Ishikawa (cell line): ENCODE measurements at regions not wholly inside any gene's neighbourhood (a gene's known extent, or its start where the extent isn't known, plus 50 kb on each side); places are given as distances from the start of the nearest gene placed in this dataset.

ENCODE experiments used
- CEBPB ChIP-seq: IDR thresholded peaks from 2 replicates; pipeline ENCODE4 v1.6.1; 2012
- CREB1 ChIP-seq: IDR thresholded peaks from 2 replicates; pipeline ENCODE4 v1.6.1; 2012; ENCODE audit warnings: low read depth
- EGR1 ChIP-seq: IDR thresholded peaks from 2 replicates; pipeline ENCODE4 v1.6.1; 2012
- EP300 ChIP-seq: IDR thresholded peaks from 2 replicates; pipeline ENCODE4 v1.6.1; 2012; ENCODE audit warnings: borderline replicate concordance
- FOXM1 ChIP-seq: IDR thresholded peaks from 2 replicates; pipeline ENCODE4 v1.6.1; 2012; ENCODE audit warnings: low read depth, borderline replicate concordance
- NFIC ChIP-seq: IDR thresholded peaks from 2 replicates; pipeline ENCODE4 v1.6.1; 2012
- RAD21 ChIP-seq: IDR thresholded peaks from 2 replicates; pipeline ENCODE4 v1.6.1; 2012; ENCODE audit warnings: low read depth
- REST ChIP-seq: IDR thresholded peaks from 2 replicates; pipeline ENCODE4 v1.6.1; 2012; ENCODE audit warnings: low read depth, mild to moderate bottlenecking
- TAF1 ChIP-seq: IDR thresholded peaks from 2 replicates; pipeline ENCODE4 v1.6.1; 2012; ENCODE audit warnings: low read depth, mild to moderate bottlenecking
- TCF12 ChIP-seq: IDR thresholded peaks from 2 replicates; pipeline ENCODE4 v1.6.1; 2012; ENCODE audit warnings: low read depth
- TEAD4 ChIP-seq: IDR thresholded peaks from 2 replicates; pipeline ENCODE4 v1.6.1; 2012
- YY1 ChIP-seq: IDR thresholded peaks from 2 replicates; pipeline ENCODE4 v1.6.1; 2012; ENCODE audit warnings: low read depth
- ZBTB7A ChIP-seq: IDR thresholded peaks from 2 replicates; pipeline ENCODE4 v1.6.1; 2012; ENCODE audit warnings: low read depth
- TF ChIP-seq, protein P1 (sequence below): IDR thresholded peaks from 2 replicates; pipeline ENCODE4 v1.6.1; 2012
- TF ChIP-seq, protein P2 (sequence below): IDR thresholded peaks from 2 replicates; pipeline ENCODE4 v1.6.1; 2012

DNA sequence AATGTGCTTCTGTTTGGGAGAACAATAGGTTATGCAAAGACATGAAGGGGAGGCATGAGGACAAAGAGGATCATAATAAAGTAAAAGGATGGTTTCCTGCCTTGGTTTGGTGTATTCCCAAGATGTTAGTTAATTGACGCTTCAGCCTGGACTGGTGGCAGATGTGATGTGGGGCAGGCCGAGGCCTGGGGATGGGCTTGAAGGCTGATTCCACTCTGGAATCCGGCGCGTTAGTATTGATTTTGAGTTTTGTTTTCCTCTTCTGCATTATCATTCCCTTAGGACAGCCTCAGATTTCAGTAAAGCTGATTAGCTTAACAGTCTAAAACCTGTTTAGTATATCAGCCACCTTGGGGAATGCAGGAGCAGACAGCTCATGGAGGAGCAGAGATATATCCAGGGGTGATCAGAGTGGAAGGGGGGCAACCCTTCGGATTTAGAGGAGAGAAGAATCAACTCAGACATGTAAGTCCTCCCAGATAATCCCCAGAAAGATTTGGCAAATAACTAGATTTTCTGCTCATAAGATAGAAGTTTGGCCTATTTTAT, 159.8 kb upstream of the MTPN start:
- TF ChIP-seq RAD21 (no peak), CEBPB (no peak), ZBTB7A (no peak), NFIC (no peak), TCF12 (no peak), CREB1 (no peak), TEAD4 (no peak), YY1 (no peak), REST (no peak), EP300 (no peak)
- TF ChIP-seq, protein P1, sequence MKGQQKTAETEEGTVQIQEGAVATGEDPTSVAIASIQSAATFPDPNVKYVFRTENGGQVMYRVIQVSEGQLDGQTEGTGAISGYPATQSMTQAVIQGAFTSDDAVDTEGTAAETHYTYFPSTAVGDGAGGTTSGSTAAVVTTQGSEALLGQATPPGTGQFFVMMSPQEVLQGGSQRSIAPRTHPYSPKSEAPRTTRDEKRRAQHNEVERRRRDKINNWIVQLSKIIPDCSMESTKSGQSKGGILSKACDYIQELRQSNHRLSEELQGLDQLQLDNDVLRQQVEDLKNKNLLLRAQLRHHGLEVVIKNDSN, result no peak

- TF ChIP-seq, protein P2, sequence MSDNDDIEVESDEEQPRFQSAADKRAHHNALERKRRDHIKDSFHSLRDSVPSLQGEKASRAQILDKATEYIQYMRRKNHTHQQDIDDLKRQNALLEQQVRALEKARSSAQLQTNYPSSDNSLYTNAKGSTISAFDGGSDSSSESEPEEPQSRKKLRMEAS, result no peak
- no peak for TF ChIP-seq TAF1
- no peak for TF ChIP-seq RAD21
- TF ChIP-seq REST, result no peak
- TF ChIP-seq EGR1, result no peak
- TF ChIP-seq CREB1, result no peak
- TF ChIP-seq, protein P1, result no peak
Observed at GRCh38 chr7:136134503-136134902, 157.3 kb upstream of the MTPN start.

DNA sequence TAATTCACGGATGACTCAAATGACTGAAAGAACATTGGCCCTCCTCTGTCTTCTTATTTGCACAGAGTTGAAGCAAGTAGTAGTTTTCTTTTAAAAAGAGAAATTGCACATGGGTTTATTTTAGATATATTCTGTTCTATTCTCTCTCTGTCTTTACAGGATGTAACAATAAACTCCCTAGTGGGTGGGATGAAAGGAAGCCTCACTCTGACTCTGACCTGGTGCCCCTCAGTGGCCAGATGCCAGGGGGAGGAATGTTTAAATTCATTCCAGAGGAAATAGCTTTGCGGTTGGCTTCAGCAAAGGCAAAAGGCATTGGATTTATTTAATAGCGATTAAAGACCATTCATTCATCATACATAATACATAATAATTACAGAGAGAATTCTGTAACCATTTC, 156.4 kb upstream of the MTPN start:
- no peak for TF ChIP-seq EP300
- TF ChIP-seq ZBTB7A, result no peak
- no peak for TF ChIP-seq EGR1
- TF ChIP-seq, protein P2, result no peak
- no peak for TF ChIP-seq CEBPB
- TF ChIP-seq TEAD4, result no peak
- TF ChIP-seq TCF12, result no peak
- no peak for TF ChIP-seq CREB1
- no peak for TF ChIP-seq REST
- no peak for TF ChIP-seq FOXM1

DNA sequence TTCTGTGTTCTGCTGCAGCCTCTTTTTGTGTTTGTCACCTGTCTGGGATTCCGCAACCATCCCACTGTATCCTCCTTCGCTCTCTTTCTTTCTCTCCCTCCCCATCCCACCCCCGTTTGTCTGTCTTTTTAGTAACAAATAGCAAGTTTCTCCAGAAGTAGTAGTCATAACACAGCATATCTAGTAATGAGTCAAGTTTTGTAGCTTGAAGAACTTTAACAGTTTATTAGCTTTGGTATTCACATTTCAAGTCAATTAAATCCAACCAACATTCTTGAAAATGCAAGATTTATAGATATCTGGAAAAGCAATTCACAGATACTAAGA, 154.1 kb upstream of the MTPN start:
- TF ChIP-seq, protein P2, result no peak
- TF ChIP-seq REST, result no peak
- no peak for TF ChIP-seq ZBTB7A
- TF ChIP-seq FOXM1, result no peak
- no peak for TF ChIP-seq TEAD4
- no peak for TF ChIP-seq CEBPB
- no peak for TF ChIP-seq EP300
- TF ChIP-seq, protein P1, result no peak
- TF ChIP-seq CREB1, result no peak
- TF ChIP-seq YY1, result no peak
- TF ChIP-seq TCF12, result no peak
